GM19468 (cell line): ENCODE measurements at regions not wholly inside any gene's neighbourhood (a gene's known extent, or its start where the extent isn't known, plus 50 kb on each side); places are given as distances from the start of the nearest gene placed in this dataset.
"Not testable (repeated sequence)": the region's sequence is repeated elsewhere in the genome, so short reads cannot be mapped to it uniquely, and the experiment has no call there.

ENCODE experiments used
- ATAC-seq: cut with Tn5 transposase; IDR thresholded peaks from one replicate; pipeline ENCODE4 v1.9.1; 2021; ENCODE audit warnings: mild to moderate bottlenecking, moderate library complexity, moderate number of reproducible peaks; ENCODE audit not compliant: unreplicated experiment; ENCODE audit errors: extremely low read depth

- ATAC-seq = no peak
Measured at GRCh38 chr22:48300877-48301276, 1526.8 kb downstream of the BRD1 start.

GRCh38 chr22:48299801-48300200 lies 1527.9 kb downstream of the BRD1 start:
- ATAC-seq = no peak

GRCh38 chr22:48299124-48299523 lies 1528.5 kb downstream of the BRD1 start:
- ATAC-seq = no peak

GRCh38 chr22:48297296-48297695 lies 1530.4 kb downstream of the BRD1 start:
- no peak for ATAC-seq

GRCh38 chr22:48289954-48290353 lies 1527.5 kb downstream of the TBC1D22A start:
- not testable (repeated sequence) for ATAC-seq

DNA sequence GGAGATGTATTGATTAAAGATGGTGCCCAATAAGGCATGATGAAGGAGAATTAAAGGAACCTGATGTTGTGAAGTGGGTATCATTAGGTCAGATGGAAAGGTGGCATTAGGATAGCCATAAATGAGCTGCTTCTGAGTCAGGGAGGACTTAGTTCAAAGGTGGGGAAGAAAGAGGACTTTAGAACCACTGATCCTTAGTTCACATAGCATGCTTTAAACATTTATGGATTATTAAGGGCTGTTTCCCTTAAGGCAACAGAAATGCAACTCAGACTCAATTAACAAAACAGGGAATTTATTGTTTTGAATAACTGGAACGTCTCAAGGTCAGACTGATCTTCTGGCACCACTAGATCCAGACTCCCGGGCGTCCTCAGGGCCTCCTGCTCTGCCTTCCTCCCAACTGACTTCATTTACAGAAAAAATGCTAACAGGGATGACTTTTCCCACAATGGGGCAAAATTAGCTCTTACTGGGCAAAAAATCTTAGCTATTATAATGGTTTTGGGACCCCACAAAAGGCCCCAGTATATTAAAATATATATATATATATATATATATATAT lies 1526.0 kb downstream of the TBC1D22A start:
- no peak for ATAC-seq

DNA sequence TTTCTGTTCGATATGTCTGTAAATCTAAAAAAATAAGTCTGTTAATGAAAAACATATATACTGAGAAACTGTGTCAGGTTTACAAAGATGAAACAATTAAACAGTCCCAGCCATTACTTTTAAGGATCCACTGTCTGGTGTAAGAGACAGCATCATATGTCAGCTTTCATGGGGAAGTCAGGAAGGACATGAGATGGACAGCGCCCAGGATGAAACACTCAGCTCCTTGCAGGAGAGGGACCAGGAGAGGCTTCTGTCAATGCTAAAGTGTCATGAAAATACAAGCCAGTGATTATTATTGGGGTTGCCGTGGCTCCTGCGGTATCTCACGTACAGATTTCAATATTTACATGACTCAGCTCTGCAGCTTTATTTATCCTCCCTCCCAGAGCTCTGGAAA lies 1524.6 kb downstream of the TBC1D22A start:
- no peak for ATAC-seq

DNA sequence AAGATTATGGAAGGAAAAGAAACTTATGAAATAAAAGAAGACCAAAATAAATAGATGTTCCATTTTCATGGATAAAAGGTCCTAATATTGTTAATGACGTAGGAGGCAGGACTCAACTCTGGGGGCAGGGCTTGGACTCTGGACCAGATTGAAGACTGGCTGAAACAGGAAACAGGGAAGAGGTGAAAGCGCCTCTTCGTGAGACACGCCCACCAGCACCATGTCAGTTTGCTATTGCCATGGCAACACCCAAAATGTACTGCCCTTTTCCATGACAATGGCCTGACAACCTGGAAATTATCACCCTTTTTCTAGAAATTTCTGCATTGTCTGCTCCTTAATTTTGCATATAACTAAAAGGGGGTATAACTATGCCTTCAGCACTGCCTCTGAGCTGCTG lies 1522.2 kb downstream of the TBC1D22A start:
- no peak for ATAC-seq

GRCh38 chr22:48282804-48283203 lies 1520.4 kb downstream of the TBC1D22A start:
- no peak for ATAC-seq

DNA sequence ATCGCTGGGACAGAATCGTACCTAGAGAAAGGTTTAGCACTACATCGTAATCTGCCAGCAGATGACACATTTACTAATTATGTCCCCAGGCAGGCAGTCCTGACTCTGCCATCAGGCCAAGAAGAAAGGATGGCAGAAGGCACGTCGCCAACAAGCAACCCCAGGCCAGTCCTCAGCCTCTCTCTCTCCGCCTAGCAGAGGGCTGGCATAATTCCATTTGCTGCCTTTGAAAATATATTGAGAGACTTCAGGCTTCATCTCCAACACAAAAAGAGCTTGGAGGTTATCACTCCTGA lies 1517.0 kb downstream of the TBC1D22A start:
- ATAC-seq = no peak

DNA sequence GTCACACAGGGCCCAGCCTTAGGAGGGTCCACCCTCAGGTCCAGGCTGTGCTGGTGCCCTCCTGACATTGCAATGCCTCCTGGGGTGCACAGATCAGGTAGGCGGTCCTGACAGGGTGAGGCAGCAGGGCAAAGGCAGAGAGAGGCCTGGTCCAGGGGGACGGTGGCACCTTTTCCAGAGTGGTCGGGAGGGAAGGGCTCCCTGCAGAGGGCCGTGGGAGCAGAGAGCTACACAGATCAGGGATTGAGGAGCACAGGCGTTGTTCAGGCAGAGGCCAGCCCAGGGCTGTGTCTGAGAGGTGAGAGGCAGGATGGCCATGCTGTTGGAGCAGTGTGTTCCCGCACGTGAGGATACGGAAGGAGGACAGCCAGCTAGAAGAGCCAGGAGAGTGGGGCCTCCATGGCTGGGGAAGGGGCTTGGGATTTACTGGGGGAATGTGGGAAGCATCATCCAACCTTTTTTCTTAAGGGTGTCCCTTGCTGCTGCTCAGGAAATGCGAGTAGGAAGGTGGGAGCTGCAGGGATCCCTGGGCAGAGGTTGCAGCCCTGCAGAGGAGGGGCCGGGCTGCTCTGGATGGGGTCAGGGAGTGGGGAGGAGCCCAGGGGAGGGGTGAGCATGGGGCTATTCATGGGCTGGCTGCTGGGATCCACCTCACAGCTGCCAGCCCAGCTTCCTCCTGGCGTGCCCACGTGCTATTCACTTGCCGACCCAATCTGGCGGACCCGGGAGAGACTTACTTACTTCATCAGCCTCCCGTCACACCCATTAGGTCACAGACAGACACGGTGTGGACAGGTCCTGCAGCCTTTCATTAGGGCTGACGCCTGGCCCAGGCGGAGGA lies 1516.4 kb downstream of the TBC1D22A start:
- no peak for ATAC-seq

GRCh38 chr22:48277868-48278581 lies 1515.6 kb downstream of the TBC1D22A start:
- no peak for ATAC-seq

- ATAC-seq = no peak
Measured at GRCh38 chr22:48276994-48277867, 1514.8 kb downstream of the TBC1D22A start.

DNA sequence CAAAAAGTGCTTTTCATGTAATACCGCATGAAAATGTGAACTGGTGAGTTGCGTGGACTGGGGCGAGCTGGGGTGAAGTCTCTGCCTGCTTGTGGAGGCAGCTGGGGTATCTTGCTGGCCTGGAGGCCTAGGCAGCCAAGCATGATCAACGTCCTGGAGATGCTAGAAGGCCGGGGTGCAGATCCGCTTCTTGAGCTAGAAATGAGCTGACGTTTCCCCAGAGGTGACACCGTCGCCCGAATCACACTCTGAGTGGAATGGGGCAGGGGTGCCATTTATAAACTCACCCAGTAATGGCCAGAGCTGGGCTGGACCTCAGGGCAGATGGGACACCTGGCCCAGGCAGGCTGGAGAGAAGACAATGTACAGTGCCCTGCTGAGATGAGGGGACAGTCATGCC lies 1513.0 kb downstream of the TBC1D22A start:
- no peak for ATAC-seq

- no peak for ATAC-seq
Measured at GRCh38 chr22:48270731-48271130, 1508.3 kb downstream of the TBC1D22A start.

DNA sequence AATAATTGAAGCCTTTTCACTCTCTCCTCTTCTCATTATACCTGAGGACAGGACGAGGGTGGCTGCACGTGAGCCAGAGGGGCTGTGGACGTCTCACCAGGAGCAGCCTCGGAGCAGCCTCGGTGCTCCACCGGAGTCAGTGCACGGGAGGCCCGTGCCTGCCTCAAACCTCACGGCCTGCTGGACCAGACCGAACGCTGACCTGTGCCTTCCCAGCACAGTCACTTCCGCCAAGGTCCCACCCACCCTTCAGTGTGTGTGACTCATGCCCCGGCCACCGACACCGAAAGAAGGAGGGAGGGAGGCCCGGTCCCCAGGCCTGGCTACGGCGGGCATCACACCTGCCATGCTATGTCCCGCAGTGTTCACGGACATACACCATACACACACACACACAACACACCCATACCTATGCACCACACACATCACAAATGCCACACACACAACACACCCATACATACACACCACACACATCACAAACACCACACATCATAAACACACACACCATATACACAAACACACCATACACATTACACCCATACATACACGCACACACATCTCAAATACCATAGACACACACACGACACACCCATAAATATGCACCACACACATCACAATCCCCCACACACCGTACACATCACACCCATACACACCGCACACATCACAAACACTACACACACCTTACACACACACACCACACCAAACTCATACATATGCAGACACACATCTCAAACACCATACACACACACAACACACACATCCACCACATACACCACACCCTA lies 1506.5 kb downstream of the TBC1D22A start:
- ATAC-seq = no peak

DNA sequence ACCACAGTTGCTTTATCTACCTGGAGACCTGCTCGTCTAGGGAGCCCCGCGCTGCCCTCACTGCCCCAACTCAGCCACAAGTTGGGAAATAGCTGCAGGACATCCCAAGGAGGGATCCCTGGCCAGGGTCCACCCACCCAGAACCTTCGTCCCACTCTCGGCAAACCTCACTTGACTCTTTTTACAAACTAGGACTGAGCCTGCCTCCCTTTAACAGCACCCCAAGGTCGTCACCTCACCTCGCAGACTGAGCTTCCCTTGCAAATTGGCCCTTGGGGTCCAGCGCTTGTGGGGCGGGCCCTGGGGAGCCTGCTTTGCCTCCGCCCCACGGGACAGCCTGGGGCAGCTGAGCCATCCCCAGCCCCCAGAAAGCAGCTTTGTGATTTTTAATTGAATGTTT lies 1505.8 kb downstream of the TBC1D22A start:
- ATAC-seq = no peak

GRCh38 chr22:48267681-48268080 lies 1505.2 kb downstream of the TBC1D22A start:
- no peak for ATAC-seq

GRCh38 chr22:48265000-48265625 lies 1502.7 kb downstream of the TBC1D22A start:
- no peak for ATAC-seq
